GM12875 (cell line): ENCODE measurements at regions not wholly inside any gene's neighbourhood (a gene's known extent, or its start where the extent isn't known, plus 50 kb on each side); places are given as distances from the start of the nearest gene placed in this dataset.

Source experiments
- H3K4me3 ChIP-seq: one replicate; pipeline ENCODE4 v1.5.1; 2011; ENCODE audit warnings: low read depth, low read length, control low read depth
- TF ChIP-seq, protein P1 (sequence below): IDR thresholded peaks from 2 replicates; pipeline ENCODE4 v1.5.1; 2011; ENCODE audit warnings: low read depth, mild to moderate bottlenecking, control low read depth, inconsistent platforms, low read length, moderate library complexity, borderline replicate concordance; ENCODE audit not compliant: insufficient read depth

DNA sequence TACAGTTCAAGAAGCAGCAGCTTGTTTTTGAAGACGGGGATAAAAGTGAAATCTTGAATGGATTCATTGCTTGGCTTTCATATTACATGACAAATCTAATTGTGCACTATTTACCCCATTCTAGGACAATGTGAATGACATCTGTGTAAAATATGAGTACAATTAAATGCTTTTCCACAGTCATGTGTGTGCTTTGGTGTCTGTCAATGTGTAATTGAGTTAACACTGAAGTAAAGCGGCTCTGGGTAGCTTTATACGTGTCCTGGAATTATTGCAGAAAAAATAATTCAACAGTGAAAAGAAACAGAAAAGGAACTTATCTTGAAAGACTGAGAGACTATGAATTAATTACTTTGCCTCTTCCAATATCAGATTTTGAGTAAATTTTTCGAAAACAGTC lies 233.5 kb upstream of the HS3ST5 start:
- H3K4me3 ChIP-seq = no peak overlapping the region
- TF ChIP-seq, protein P1, sequence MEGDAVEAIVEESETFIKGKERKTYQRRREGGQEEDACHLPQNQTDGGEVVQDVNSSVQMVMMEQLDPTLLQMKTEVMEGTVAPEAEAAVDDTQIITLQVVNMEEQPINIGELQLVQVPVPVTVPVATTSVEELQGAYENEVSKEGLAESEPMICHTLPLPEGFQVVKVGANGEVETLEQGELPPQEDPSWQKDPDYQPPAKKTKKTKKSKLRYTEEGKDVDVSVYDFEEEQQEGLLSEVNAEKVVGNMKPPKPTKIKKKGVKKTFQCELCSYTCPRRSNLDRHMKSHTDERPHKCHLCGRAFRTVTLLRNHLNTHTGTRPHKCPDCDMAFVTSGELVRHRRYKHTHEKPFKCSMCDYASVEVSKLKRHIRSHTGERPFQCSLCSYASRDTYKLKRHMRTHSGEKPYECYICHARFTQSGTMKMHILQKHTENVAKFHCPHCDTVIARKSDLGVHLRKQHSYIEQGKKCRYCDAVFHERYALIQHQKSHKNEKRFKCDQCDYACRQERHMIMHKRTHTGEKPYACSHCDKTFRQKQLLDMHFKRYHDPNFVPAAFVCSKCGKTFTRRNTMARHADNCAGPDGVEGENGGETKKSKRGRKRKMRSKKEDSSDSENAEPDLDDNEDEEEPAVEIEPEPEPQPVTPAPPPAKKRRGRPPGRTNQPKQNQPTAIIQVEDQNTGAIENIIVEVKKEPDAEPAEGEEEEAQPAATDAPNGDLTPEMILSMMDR = no peak

DNA sequence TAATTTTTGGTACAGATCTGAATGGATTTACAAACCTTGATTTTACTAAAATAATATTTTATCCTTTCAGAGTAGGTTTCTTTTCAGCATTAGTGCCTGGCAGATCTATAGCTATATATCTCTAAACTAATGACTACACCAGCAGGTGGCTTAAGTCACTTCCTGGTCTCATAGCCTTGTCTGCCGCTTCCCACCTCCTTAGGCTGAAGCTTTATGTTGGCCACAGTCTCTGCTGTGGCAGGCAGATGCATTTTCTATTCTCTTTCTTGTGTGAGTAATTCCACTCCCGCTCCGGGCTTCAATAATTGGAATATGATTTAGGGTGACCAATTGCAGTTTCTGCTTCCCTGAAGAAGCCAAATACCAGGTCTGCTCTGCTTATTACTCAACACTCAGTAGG lies 226.8 kb upstream of the HS3ST5 start:
- no peak overlapping the region for H3K4me3 ChIP-seq
- TF ChIP-seq, protein P1 = no peak

DNA sequence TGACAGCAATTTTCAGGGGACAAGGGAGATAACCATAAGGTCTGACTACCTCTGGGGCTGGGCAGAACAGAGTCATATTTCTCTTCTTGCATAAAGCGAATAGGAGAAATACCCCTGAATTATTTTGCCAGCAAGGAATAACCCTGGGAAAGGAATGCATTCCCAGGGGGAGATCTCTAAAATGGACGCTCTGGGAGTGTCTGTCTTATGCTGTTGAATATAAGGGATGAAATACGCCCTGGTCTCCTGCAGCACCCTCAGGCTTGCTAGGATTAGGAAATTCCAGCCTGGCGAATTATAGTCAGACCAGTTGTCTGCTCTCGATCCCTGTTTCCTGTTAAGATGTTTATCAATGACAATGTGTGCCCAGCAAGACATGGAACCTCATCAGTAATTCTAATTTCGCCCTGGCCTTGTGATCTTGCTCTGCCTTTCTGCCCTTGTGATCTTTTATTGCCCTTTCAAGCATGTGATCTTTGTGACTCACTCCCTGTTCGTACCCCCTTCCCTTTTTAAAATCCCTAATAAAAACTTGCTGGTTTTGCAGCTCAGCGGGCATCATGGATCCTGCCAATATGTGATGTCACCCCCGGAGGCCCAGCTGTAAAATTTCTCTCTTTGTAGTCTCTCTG lies 221.6 kb upstream of the HS3ST5 start:
- TF ChIP-seq, protein P1 = no peak
- no peak overlapping the region for H3K4me3 ChIP-seq

DNA sequence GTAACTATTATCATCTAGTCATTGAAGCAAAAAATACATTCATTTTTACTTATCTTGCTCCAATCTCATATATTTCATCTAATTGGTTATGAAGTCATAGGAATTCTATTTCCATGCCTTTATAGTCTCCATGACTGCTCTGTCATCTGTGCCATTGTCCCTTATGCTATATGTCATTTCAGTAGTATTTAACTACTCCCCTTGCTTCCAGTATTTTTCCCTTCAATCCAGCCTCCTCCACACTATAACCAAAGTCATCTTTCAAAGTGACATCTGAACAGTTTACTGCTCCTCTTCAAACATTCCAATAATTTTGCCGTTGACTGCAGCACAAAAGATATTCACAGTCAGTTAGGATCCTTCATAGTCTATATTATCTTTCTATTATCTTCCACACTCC lies 216.6 kb upstream of the HS3ST5 start:
- no peak overlapping the region for H3K4me3 ChIP-seq
- TF ChIP-seq, protein P1 = no peak

DNA sequence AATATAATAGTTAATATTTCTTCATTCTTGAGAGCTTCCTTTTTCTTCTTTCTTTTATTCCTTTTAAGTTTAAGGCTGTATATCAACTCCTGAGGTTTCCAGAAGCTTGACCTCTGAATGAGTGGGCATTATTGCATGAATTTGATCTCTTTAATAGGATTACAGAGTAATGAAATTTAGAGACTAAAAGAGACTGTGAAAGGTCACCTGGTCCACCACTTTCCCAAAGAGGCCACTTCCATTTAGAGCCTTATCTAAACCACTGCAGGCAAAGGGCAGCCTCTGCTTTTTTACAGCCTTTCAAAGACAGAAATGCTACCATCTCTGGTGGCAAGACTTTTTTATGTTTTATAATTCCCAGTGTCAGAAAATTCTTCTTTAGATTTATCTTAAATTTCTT lies 215.3 kb upstream of the HS3ST5 start:
- TF ChIP-seq, protein P1 = no peak
- H3K4me3 ChIP-seq = no peak overlapping the region

DNA sequence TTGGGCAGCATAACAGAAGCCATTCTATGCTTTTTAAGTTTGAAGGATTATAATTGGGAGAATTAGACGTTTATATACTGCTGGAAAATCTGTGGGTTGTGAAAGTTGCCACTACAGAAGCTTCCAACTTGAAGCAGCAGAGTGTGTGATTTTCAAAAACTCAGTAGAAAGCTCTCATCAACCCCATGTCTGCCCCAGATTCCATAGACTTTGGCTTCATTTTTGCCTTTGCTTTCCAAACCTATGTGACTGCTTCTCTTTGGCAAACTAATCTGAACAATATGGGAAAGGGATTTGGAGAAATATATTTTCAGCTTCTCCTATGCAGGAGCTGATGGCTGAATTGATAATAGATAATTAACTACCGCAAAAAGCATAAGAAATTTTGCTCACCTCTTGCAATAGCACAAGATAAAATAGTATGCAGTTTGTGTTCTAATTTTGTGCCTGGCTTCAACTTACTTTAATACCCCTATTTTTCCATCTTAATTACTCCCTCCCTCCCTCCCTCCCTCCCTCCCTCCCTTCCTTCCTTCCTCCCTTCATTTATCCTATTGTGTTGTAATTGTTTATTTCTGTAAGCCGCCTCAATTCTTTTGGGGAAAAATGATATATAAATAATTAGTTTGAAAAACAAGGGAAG lies 214.1 kb upstream of the HS3ST5 start:
- TF ChIP-seq, protein P1 = no peak
- H3K4me3 ChIP-seq = no peak overlapping the region

DNA sequence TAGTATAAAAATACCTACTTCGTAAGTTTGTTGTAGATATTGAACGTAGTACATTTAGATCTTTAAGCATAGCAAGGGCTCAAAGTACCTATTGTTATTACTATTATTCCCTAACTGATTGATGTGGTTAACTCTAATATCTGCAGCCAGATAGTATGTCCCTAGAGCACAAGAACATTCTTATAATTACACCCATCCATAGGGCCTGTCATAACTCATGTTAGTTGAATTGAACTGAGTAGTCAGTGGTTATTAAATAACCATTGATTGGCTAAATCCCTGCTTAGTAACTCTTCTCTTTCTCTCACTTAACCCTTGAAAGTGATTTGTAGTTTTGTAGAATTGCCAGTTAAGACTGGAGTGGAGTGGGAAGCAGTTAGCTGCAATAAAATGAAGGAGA lies 207.5 kb upstream of the HS3ST5 start:
- no peak overlapping the region for H3K4me3 ChIP-seq
- TF ChIP-seq, protein P1 = no peak
